IMR-90 (cell line): ENCODE measurements at regions not wholly inside any gene's neighbourhood (a gene's known extent, or its start where the extent isn't known, plus 50 kb on each side); places are given as distances from the start of the nearest gene placed in this dataset.

Source experiments
- CTCF ChIP-seq: conservative IDR thresholded peaks from 2 replicates; pipeline ENCODE4 v1.5.1; 2012; ENCODE audit warnings: mild to moderate bottlenecking, low read depth, low read length, improper control_type of control experiment
- POLR2A ChIP-seq: IDR thresholded peaks from 2 replicates; pipeline ENCODE4 v1.6.1; 2012; ENCODE audit warnings: mild to moderate bottlenecking, low read depth, low read length
- RCOR1 ChIP-seq: IDR thresholded peaks from 2 replicates; pipeline ENCODE4 v1.6.1; 2012; ENCODE audit warnings: mild to moderate bottlenecking, low read length, improper control_type of control experiment; ENCODE audit not compliant: insufficient replicate concordance

GRCh38 chr6:87757792-87758191 is 55.8 kb upstream of the AKIRIN2 start:
- TF ChIP-seq CTCF (no peak), RCOR1 (no peak), POLR2A (no peak)
